OCI-LY1 (cell line): ENCODE measurements at regions not wholly inside any gene's neighbourhood (a gene's known extent, or its start where the extent isn't known, plus 50 kb on each side); places are given as distances from the start of the nearest gene placed in this dataset.
A peak's percentile ranks its signal among the peaks of the same experiment; 100 is the strongest.

ENCODE experiments used
- H2AFZ ChIP-seq: fragments of 200-600 bp; sonication (generic), shearing (Covaris generic); 2 replicates; pipeline ENCODE4 v1.6.0; 2014; ENCODE audit warnings: antibody characterized with exemption, mild to moderate bottlenecking, low read length
- H3F3A ChIP-seq: fragments of 200-600 bp; sonication (generic), shearing (Covaris generic); 2 replicates; pipeline ENCODE4 v1.6.0; 2014; ENCODE audit warnings: mild to moderate bottlenecking, antibody characterized with exemption, low read length, moderate library complexity; ENCODE audit not compliant: insufficient read depth
- H3K27ac ChIP-seq: fragments of 200-600 bp; sonication (generic); 2 replicates; pipeline ENCODE4 v1.5.1; 2014; ENCODE audit warnings: low read length, mixed run types, mild to moderate bottlenecking, low read depth; ENCODE audit not compliant: poor library complexity, severe bottlenecking
- H3K27me3 ChIP-seq: fragments of 200-600 bp; sonication (generic); 2 replicates; pipeline ENCODE4 v1.6.0; 2014; ENCODE audit warnings: antibody characterized with exemption, mild to moderate bottlenecking, low read length, moderate library complexity; ENCODE audit not compliant: insufficient read depth
- H3K36me3 ChIP-seq: fragments of 200-600 bp; sonication (generic); 2 replicates; pipeline ENCODE4 v1.6.1; 2014; ENCODE audit warnings: mild to moderate bottlenecking, antibody characterized with exemption, low read length, moderate library complexity, mixed read lengths; ENCODE audit not compliant: insufficient read depth
- H3K4me1 ChIP-seq: fragments of 200-600 bp; sonication (generic); 2 replicates; pipeline ENCODE4 v1.5.1; 2014; ENCODE audit warnings: mild to moderate bottlenecking, low read length, moderate library complexity; ENCODE audit not compliant: insufficient read depth, severe bottlenecking
- H3K4me2 ChIP-seq: fragments of 200-600 bp; sonication (generic), shearing (Covaris generic); 2 replicates; pipeline ENCODE4 v1.6.1; 2014; ENCODE audit warnings: low read length
- H3K4me3 ChIP-seq: fragments of 200-600 bp; sonication (generic); 2 replicates; pipeline ENCODE4 v1.5.1; 2014; ENCODE audit warnings: low read length, low read depth, mild to moderate bottlenecking, mixed read lengths; ENCODE audit not compliant: poor library complexity, severe bottlenecking
- H3K79me2 ChIP-seq: fragments of 200-600 bp; shearing (Covaris generic); 2 replicates; pipeline ENCODE4 v1.6.1; 2016; ENCODE audit warnings: mixed run types, low read length, mixed read lengths; ENCODE audit not compliant: insufficient read depth
- H3K9ac ChIP-seq: fragments of 200-600 bp; sonication (generic), shearing (Covaris generic); 2 replicates; pipeline ENCODE4 v1.6.1; 2014; ENCODE audit warnings: mild to moderate bottlenecking, low read length, mixed read lengths
- H3K9me2 ChIP-seq: fragments of 200-600 bp; sonication (generic), shearing (Covaris generic); 2 replicates; pipeline ENCODE4 v1.6.1; 2014; ENCODE audit warnings: low read depth, mild to moderate bottlenecking, low read length, mixed read lengths
- H3K9me3 ChIP-seq: fragments of 200-600 bp; shearing (Covaris generic); 2 replicates; pipeline ENCODE4 v1.6.1; 2014; ENCODE audit warnings: low read length, mixed read lengths
- H4K20me1 ChIP-seq: fragments of 200-600 bp; sonication (generic), shearing (Covaris generic); 2 replicates; pipeline ENCODE4 v1.6.0; 2016; ENCODE audit warnings: mild to moderate bottlenecking, low read length; ENCODE audit not compliant: insufficient read depth
- CTCF ChIP-seq: fragments of 200-600 bp; sonication (generic), shearing (Covaris generic); IDR thresholded peaks from 2 replicates; pipeline ENCODE4 v1.5.1; 2017; ENCODE audit warnings: mild to moderate bottlenecking, antibody characterized with exemption, low read length, moderate library complexity, mixed read lengths
- EZH2 ChIP-seq: fragments of 200-600 bp; sonication (generic), shearing (Covaris generic); IDR thresholded peaks from 2 replicates; pipeline ENCODE4 v1.8.0; 2017; ENCODE audit warnings: borderline replicate concordance, mixed run types, mild to moderate bottlenecking, antibody characterized with exemption, low read length, moderate library complexity, mixed read lengths

DNA sequence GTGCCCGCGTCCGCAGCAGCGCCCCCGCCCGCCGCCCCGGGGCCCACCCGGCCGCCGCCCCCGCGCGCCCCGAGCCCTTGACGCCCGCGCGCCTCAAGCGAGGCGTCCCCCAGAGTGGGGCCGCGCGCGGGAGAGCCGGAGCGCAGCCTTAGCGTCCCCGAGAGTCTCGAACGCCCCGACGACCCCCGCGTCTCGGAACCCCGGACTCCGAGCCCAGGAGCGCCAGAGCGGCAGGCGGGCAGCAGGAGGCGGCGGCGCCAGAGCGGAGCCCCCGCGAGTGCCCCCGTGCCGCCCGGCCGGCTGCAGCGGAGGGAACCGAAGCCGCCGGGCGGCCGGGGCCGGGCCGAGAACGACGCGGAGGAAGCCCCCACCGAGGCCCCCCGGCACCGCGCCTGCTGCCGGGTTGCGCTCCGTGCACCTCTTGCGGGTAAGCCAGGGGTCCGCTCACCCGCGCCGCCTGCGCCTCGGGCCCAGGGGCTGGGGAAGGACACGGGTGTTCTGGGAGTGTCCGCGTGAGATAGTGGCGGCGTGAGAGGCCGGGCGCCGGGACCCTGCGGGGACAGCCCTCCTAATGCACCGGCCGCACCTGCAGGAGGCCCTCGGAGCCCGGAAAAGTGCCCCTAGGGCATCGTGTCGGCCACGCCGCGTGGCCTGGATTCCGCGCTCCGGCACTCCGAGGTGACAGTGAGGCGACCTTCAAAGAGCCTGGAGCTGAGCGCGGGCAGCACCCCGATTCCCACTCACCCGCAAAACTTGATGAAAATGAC, 52.0 kb upstream of the ULK4 start:
- peaks cover 65% of the 10 kb centered on the region for H3K4me1 ChIP-seq
- TF ChIP-seq CTCF (no peak), EZH2 (no peak)
- peak overlapping the region; percentile 90 for H3K27ac ChIP-seq
- no peaks in the 10 kb centered on the region for H3F3A ChIP-seq
- H3K4me3 ChIP-seq: peak overlapping the region; percentile 81
- H2AFZ ChIP-seq: no peak overlapping the region
- H4K20me1 ChIP-seq: 0 out of 2 replicates have a peak, but pooled peaks cover 3% of the 10 kb centered on the region
- peak overlapping the region; percentile 85 for H3K4me2 ChIP-seq
- no peaks in the 10 kb centered on the region for H3K27me3 ChIP-seq
- H3K9me3 ChIP-seq: no peaks in the 10 kb centered on the region
- peaks cover 48% of the 10 kb centered on the region for H3K79me2 ChIP-seq
- H3K9me2 ChIP-seq: no peaks in the 10 kb centered on the region
- H3K9ac ChIP-seq: peak overlapping the region; percentile 87
- no peaks in the 10 kb centered on the region; the same call in 1 of the 2 replicates for H3K36me3 ChIP-seq

- Histone ChIP-seq H2AFZ (no peak overlapping the region), H3K79me2 (peaks cover 41% of the 10 kb centered on the region), H3K4me2 (peak overlapping the region; percentile 83), H3K27me3 (no peaks in the 10 kb centered on the region), H4K20me1 (0 out of 2 replicates have a peak, but pooled peaks cover under 1% of the 10 kb centered on the region), H3K27ac (peak overlapping the region; percentile 97), H3K9me2 (no peaks in the 10 kb centered on the region), H3K9me3 (no peaks in the 10 kb centered on the region), H3F3A (no peaks in the 10 kb centered on the region), H3K36me3 (no peaks in the 10 kb centered on the region; the same call in 1 of the 2 replicates), H3K4me1 (peaks cover 62% of the 10 kb centered on the region), H3K9ac (peak overlapping the region; percentile 85), H3K4me3 (peak overlapping the region; percentile 68)
- TF ChIP-seq EZH2: no peak
- no peak for TF ChIP-seq CTCF
Measured at GRCh38 chr3:42012935-42013690, 51.2 kb upstream of the ULK4 start.

- H3K4me2 ChIP-seq: peak overlapping the region; percentile 83
- peak overlapping the region; percentile 68 for H3K4me3 ChIP-seq
Measured at GRCh38 chr3:42012383-42012934, 50.6 kb upstream of the ULK4 start.

More at GRCh38 chr3:42012383-42012934, 50.6 kb upstream of the ULK4 start:
- no peak overlapping the region for H2AFZ ChIP-seq
- no peaks in the 10 kb centered on the region for H3K9me2 ChIP-seq
- H3F3A ChIP-seq: no peaks in the 10 kb centered on the region
- H3K27ac ChIP-seq: peak overlapping the region; percentile 97
- H3K4me1 ChIP-seq: peaks cover 61% of the 10 kb centered on the region
- H3K79me2 ChIP-seq: peaks cover 34% of the 10 kb centered on the region
- no peaks in the 10 kb centered on the region for H3K9me3 ChIP-seq
- no peak for TF ChIP-seq EZH2
- no peak for TF ChIP-seq CTCF
- no peaks in the 10 kb centered on the region for H4K20me1 ChIP-seq
- peak overlapping the region; percentile 85 for H3K9ac ChIP-seq
- no peaks in the 10 kb centered on the region for H3K27me3 ChIP-seq
- H3K36me3 ChIP-seq: no peaks in the 10 kb centered on the region; the same call in 1 of the 2 replicates
